ENCODE measurements at regions not wholly inside any gene's neighbourhood (a gene's known extent, or its start where the extent isn't known, plus 50 kb on each side); places are given as distances from the start of the nearest gene placed in this dataset.

- no peak for DNase-seq
Measured at GRCh38 chr20:24049081-24049480, 60.5 kb upstream of the GGTLC1 start.

- no peak for DNase-seq
Measured at GRCh38 chr20:24048024-24048611, 59.5 kb upstream of the GGTLC1 start.

GRCh38 chr20:24046888-24047287 lies 58.3 kb upstream of the GGTLC1 start:
- no peak for DNase-seq

GRCh38 chr20:24045621-24046318 lies 57.2 kb upstream of the GGTLC1 start:
- DNase-seq, result no peak

- DNase-seq, result no peak
Measured at GRCh38 chr20:24043294-24043693, 54.7 kb upstream of the GGTLC1 start.

- no peak for DNase-seq
Measured at GRCh38 chr20:24042646-24043045, 54.1 kb upstream of the GGTLC1 start.

- DNase-seq, result no peak
Measured at GRCh38 chr20:24040896-24041459, 52.4 kb upstream of the GGTLC1 start.

- no peak for DNase-seq
Measured at GRCh38 chr20:24039196-24039595, 50.6 kb upstream of the GGTLC1 start.
